Ishikawa (cell line): ENCODE measurements at regions not wholly inside any gene's neighbourhood (a gene's known extent, or its start where the extent isn't known, plus 50 kb on each side); places are given as distances from the start of the nearest gene placed in this dataset.

ENCODE experiments used
- CEBPB ChIP-seq: IDR thresholded peaks from 2 replicates; pipeline ENCODE4 v1.6.1; 2012
- CREB1 ChIP-seq: IDR thresholded peaks from 2 replicates; pipeline ENCODE4 v1.6.1; 2012; ENCODE audit warnings: low read depth
- EGR1 ChIP-seq: IDR thresholded peaks from 2 replicates; pipeline ENCODE4 v1.6.1; 2012
- EP300 ChIP-seq: IDR thresholded peaks from 2 replicates; pipeline ENCODE4 v1.6.1; 2012; ENCODE audit warnings: borderline replicate concordance
- FOXM1 ChIP-seq: IDR thresholded peaks from 2 replicates; pipeline ENCODE4 v1.6.1; 2012; ENCODE audit warnings: low read depth, borderline replicate concordance
- MAX ChIP-seq: IDR thresholded peaks from 2 replicates; pipeline ENCODE4 v1.6.1; 2012
- NFIC ChIP-seq: IDR thresholded peaks from 2 replicates; pipeline ENCODE4 v1.6.1; 2012
- RAD21 ChIP-seq: IDR thresholded peaks from 2 replicates; pipeline ENCODE4 v1.6.1; 2012; ENCODE audit warnings: low read depth
- REST ChIP-seq: IDR thresholded peaks from 2 replicates; pipeline ENCODE4 v1.6.1; 2012; ENCODE audit warnings: low read depth, mild to moderate bottlenecking
- TAF1 ChIP-seq: IDR thresholded peaks from 2 replicates; pipeline ENCODE4 v1.6.1; 2012; ENCODE audit warnings: low read depth, mild to moderate bottlenecking
- TCF12 ChIP-seq: IDR thresholded peaks from 2 replicates; pipeline ENCODE4 v1.6.1; 2012; ENCODE audit warnings: low read depth
- TEAD4 ChIP-seq: IDR thresholded peaks from 2 replicates; pipeline ENCODE4 v1.6.1; 2012
- USF1 ChIP-seq: IDR thresholded peaks from 2 replicates; pipeline ENCODE4 v1.6.1; 2012
- YY1 ChIP-seq: IDR thresholded peaks from 2 replicates; pipeline ENCODE4 v1.6.1; 2012; ENCODE audit warnings: low read depth
- ZBTB7A ChIP-seq: IDR thresholded peaks from 2 replicates; pipeline ENCODE4 v1.6.1; 2012; ENCODE audit warnings: low read depth

- TF ChIP-seq EP300 (no peak), NFIC (no peak)
These were observed 163.3 kb upstream of the GSE1 start for GRCh38 chr16:85449885-85450245.

- TF ChIP-seq ZBTB7A, result no peak
These were observed 161.3 kb upstream of the GSE1 start for GRCh38 chr16:85451641-85452363.

GRCh38 chr16:85452364-85453193, 160.5 kb upstream of the GSE1 start:
- TF ChIP-seq TEAD4 (no peak), NFIC (no peak), CEBPB (no peak), CREB1 (no peak)

GRCh38 chr16:85453194-85453678, 159.9 kb upstream of the GSE1 start:
- TF ChIP-seq FOXM1, result no peak
- no peak for TF ChIP-seq RAD21
- TF ChIP-seq NFIC, result no peak
- no peak for TF ChIP-seq CEBPB
- no peak for TF ChIP-seq EGR1
- no peak for TF ChIP-seq TCF12
- TF ChIP-seq TAF1, result no peak
- TF ChIP-seq MAX, result no peak
- TF ChIP-seq CREB1, result no peak
- TF ChIP-seq ZBTB7A, result no peak
- no peak for TF ChIP-seq EP300
- TF ChIP-seq YY1, result no peak
- no peak for TF ChIP-seq REST
- TF ChIP-seq TEAD4, result no peak
- TF ChIP-seq USF1, result no peak

GRCh38 chr16:85453703-85454102, 159.4 kb upstream of the GSE1 start:
- TF ChIP-seq EGR1, result no peak
- no peak for TF ChIP-seq MAX

GRCh38 chr16:85454171-85454872, 158.8 kb upstream of the GSE1 start:
- TF ChIP-seq RAD21 (no peak), CREB1 (no peak), TEAD4 (no peak), CEBPB (no peak), USF1 (no peak), EGR1 (no peak), TAF1 (no peak), ZBTB7A (no peak), MAX (no peak), YY1 (no peak), REST (no peak), NFIC (no peak), EP300 (no peak), TCF12 (no peak), FOXM1 (no peak)
